ENCODE measurements at regions not wholly inside any gene's neighbourhood (a gene's known extent, or its start where the extent isn't known, plus 50 kb on each side); places are given as distances from the start of the nearest gene placed in this dataset.

- no peak for DNase-seq
Observed at GRCh38 chrX:88425739-88426138, 321.3 kb upstream of the CPXCR1 start.

DNA sequence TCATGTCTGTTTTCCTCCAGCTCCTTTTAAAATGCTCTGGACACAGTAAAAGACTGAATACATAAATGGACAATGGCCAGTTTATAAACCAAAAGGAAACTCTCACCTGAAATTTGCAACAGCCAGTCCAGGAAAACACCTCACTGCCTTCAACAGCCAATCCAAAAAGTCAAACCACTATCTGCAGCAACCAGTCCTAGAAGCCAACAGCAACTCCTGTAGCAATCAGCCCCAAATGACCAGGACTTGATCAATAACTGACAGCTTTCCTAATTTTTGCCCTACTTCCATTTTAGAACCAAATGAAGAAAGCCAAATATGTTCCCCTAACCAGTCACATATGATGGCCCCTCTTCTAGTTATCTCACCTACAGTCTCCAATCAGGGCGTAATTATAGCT, 309.5 kb upstream of the CPXCR1 start:
- no peak for DNase-seq

- no peak for DNase-seq
Observed at GRCh38 chrX:88438209-88438608, 308.8 kb upstream of the CPXCR1 start.

- DNase-seq = no peak
Observed at GRCh38 chrX:88439935-88440334, 307.1 kb upstream of the CPXCR1 start.
